Adrenal gland (tissue), 5 donors: ENCODE measurements at regions not wholly inside any gene's neighbourhood (a gene's known extent, or its start where the extent isn't known, plus 50 kb on each side); places are given as distances from the start of the nearest gene placed in this dataset.

Experiments
- POLR2A ChIP-seq, 2 donors: fragments of 450-650 bp; IDR thresholded peaks; one replicate each; pipeline ENCODE4 v1.6.1; 2017; ENCODE audit warnings: antibody characterized with exemption in 2 of 2, mild to moderate bottlenecking in 2 of 2, moderate library complexity in 1 of 2
- TF ChIP-seq, protein P1 (sequence below), 6 experiments: fragments of 450-650 bp in 4 of 6; fragments of 200-600 bp in 2 of 6; sonication (generic) in 1 of 6; IDR thresholded peaks; 1 replicate in 5 of 6; 2 replicates in 1 of 6; pipeline versions ENCODE4 v1.5.1 to v1.8.0; 2016 to 2021; ENCODE audit warnings: antibody characterized with exemption in 6 of 6, mild to moderate bottlenecking in 2 of 6, moderate library complexity in 1 of 6
- donor health status: DM: no; HTN: no; CAD: no.

DNA sequence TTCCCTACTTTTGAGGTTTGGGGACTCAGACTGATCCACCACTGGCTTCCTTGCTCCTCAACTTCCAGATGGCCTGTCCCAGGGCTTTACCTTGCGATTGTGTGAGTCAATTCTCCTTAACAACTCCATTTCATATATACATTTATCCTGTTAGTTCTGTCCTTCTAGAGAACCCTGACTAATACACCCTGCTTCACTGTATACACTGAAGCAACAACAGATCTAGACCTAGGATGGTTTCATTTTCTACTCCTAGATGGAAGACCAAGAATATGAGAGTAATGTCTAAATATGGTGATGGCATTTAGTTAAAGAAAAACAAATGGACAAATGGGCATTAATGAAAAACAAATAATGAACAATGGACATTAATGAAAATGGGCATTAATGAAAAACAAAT, 225.6 kb downstream of the LMBRD1 start:
- TF ChIP-seq POLR2A (IDR thresholded peaks at IDR 0.05), result no peak
- TF ChIP-seq, protein P1, sequence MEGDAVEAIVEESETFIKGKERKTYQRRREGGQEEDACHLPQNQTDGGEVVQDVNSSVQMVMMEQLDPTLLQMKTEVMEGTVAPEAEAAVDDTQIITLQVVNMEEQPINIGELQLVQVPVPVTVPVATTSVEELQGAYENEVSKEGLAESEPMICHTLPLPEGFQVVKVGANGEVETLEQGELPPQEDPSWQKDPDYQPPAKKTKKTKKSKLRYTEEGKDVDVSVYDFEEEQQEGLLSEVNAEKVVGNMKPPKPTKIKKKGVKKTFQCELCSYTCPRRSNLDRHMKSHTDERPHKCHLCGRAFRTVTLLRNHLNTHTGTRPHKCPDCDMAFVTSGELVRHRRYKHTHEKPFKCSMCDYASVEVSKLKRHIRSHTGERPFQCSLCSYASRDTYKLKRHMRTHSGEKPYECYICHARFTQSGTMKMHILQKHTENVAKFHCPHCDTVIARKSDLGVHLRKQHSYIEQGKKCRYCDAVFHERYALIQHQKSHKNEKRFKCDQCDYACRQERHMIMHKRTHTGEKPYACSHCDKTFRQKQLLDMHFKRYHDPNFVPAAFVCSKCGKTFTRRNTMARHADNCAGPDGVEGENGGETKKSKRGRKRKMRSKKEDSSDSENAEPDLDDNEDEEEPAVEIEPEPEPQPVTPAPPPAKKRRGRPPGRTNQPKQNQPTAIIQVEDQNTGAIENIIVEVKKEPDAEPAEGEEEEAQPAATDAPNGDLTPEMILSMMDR (IDR thresholded peaks at IDR 0.05), result no peak
